ENCODE measurements at regions not wholly inside any gene's neighbourhood (a gene's known extent, or its start where the extent isn't known, plus 50 kb on each side); places are given as distances from the start of the nearest gene placed in this dataset.

- ChIA-PET POLR2A (no interaction called here), CTCF (no interaction called here)
- no peaks in the 10 kb centered on the region for H3K4me1 Mint-ChIP-seq (ENCODE audit: insufficient read depth, unreplicated experiment)
- no peak overlapping the region for H3K27ac Mint-ChIP-seq (ENCODE audit: low read depth, unreplicated experiment)
- H3K36me3 Mint-ChIP-seq (ENCODE audit: insufficient read depth, unreplicated experiment): no peaks in the 10 kb centered on the region
- intact Hi-C loops (cut with micrococcal nuclease): no loop called here
- peaks cover 79% of the 10 kb centered on the region for H3K27me3 Mint-ChIP-seq (ENCODE audit: insufficient read depth, unreplicated experiment)
- DNase-seq (ENCODE audit: unreplicated experiment): no peak
- TF ChIP-seq CTCF (IDR thresholded peaks at IDR 0.05; ENCODE audit: unreplicated experiment): no peak
- no TSS peak for BruUV-seq (replicated peaks)
- H3K4me3 Mint-ChIP-seq (ENCODE audit: unreplicated experiment): no peak overlapping the region
- peaks cover 9% of the 10 kb centered on the region for H3K9me3 Mint-ChIP-seq (ENCODE audit: unreplicated experiment)
Observed at GRCh38 chr7:155980841-155981240, 168.6 kb upstream of the SHH start.

GRCh38 chr7:155979994-155980393 lies 167.7 kb upstream of the SHH start:
- Mint-ChIP-seq H3K4me1 (ENCODE audit: insufficient read depth, unreplicated experiment) (no peaks in the 10 kb centered on the region), H3K27me3 (ENCODE audit: insufficient read depth, unreplicated experiment) (peaks cover 86% of the 10 kb centered on the region), H3K36me3 (ENCODE audit: insufficient read depth, unreplicated experiment) (no peaks in the 10 kb centered on the region), H3K4me3 (ENCODE audit: unreplicated experiment) (no peak overlapping the region), H3K27ac (ENCODE audit: low read depth, unreplicated experiment) (no peak overlapping the region), H3K9me3 (ENCODE audit: unreplicated experiment) (peaks cover 9% of the 10 kb centered on the region)
- no peak for TF ChIP-seq CTCF (IDR thresholded peaks at IDR 0.05; ENCODE audit: unreplicated experiment)
- no peak for DNase-seq (ENCODE audit: unreplicated experiment)
- ChIA-PET POLR2A (no interaction called here), CTCF (no interaction called here)
- intact Hi-C loops (cut with micrococcal nuclease): no loop called here
- BruUV-seq (replicated peaks): no TSS peak

GRCh38 chr7:155979566-155979965 lies 167.3 kb upstream of the SHH start:
- no peak overlapping the region for H3K4me3 Mint-ChIP-seq (ENCODE audit: unreplicated experiment)
- no TSS peak for BruUV-seq (replicated peaks)
- POLR2A ChIA-PET: no interaction called here
- intact Hi-C loops (cut with micrococcal nuclease): no loop called here
- peaks cover 9% of the 10 kb centered on the region for H3K9me3 Mint-ChIP-seq (ENCODE audit: unreplicated experiment)
- H3K36me3 Mint-ChIP-seq (ENCODE audit: insufficient read depth, unreplicated experiment): no peaks in the 10 kb centered on the region
- peaks cover 86% of the 10 kb centered on the region for H3K27me3 Mint-ChIP-seq (ENCODE audit: insufficient read depth, unreplicated experiment)
- CTCF ChIA-PET: no interaction called here
- no peak for DNase-seq (ENCODE audit: unreplicated experiment)
- no peaks in the 10 kb centered on the region for H3K4me1 Mint-ChIP-seq (ENCODE audit: insufficient read depth, unreplicated experiment)
- no peak for TF ChIP-seq CTCF (IDR thresholded peaks at IDR 0.05; ENCODE audit: unreplicated experiment)
- H3K27ac Mint-ChIP-seq (ENCODE audit: low read depth, unreplicated experiment): no peak overlapping the region

DNA sequence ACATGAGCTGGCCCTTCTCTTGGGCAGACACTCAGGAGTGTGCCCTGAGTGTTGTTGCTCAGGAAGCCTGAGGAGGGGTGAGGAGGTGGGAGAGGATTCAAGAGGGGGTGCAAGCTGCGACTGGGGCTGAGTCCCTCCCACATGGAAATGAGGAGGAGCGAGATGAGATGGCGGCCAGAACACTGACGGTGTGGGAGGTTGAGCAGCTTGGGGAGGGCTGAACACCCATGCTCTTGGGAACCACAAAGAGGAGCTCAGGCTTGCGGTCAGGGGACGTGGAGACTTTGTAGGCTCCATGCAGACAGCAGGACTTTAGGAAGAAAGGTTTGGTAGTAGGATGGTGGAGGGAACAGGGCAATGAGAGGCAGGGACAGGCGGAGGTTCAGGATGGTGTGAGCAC lies 163.2 kb upstream of the SHH start:
- ChIA-PET CTCF (interaction anchor here (0.6 kb wide), 1 partner anchor 52 kb away, joined by 3 read pairs; no protein-coding TSS in a partner anchor), POLR2A (no interaction called here)
- intact Hi-C loops (cut with micrococcal nuclease): no loop called here
- Mint-ChIP-seq H3K4me3 (ENCODE audit: unreplicated experiment) (no peak overlapping the region), H3K4me1 (ENCODE audit: insufficient read depth, unreplicated experiment) (no peaks in the 10 kb centered on the region), H3K27me3 (ENCODE audit: insufficient read depth, unreplicated experiment) (peaks cover 73% of the 10 kb centered on the region), H3K9me3 (ENCODE audit: unreplicated experiment) (no peaks in the 10 kb centered on the region), H3K36me3 (ENCODE audit: insufficient read depth, unreplicated experiment) (no peaks in the 10 kb centered on the region), H3K27ac (ENCODE audit: low read depth, unreplicated experiment) (no peak overlapping the region)
- no TSS peak for BruUV-seq (replicated peaks)
- TF ChIP-seq CTCF (IDR thresholded peaks at IDR 0.05; ENCODE audit: unreplicated experiment): no peak
- DNase-seq (ENCODE audit: unreplicated experiment): no peak

Measured in MCF 10A (cell line).